PFSK-1 (cell line): ENCODE measurements at regions not wholly inside any gene's neighbourhood (a gene's known extent, or its start where the extent isn't known, plus 50 kb on each side); places are given as distances from the start of the nearest gene placed in this dataset.

Source experiments
- POLR2AphosphoS5 ChIP-seq: IDR thresholded peaks from 2 replicates; pipeline ENCODE4 v1.6.1; 2012; ENCODE audit warnings: low read depth, mild to moderate bottlenecking, control low read depth, low read length, moderate library complexity
- SIN3A ChIP-seq: IDR thresholded peaks from 2 replicates; pipeline ENCODE4 v1.6.1; 2012; ENCODE audit warnings: mild to moderate bottlenecking, low read length, moderate library complexity, borderline replicate concordance; ENCODE audit not compliant: insufficient read depth
- TAF1 ChIP-seq: IDR thresholded peaks from 2 replicates; pipeline ENCODE4 v1.6.1; 2012; ENCODE audit warnings: low read length, control low read depth, borderline replicate concordance; ENCODE audit not compliant: insufficient read depth
- TF ChIP-seq, protein P1 (sequence below), 2 experiments: IDR thresholded peaks; 2 replicates each; pipeline versions ENCODE4 v1.6.1 to v1.8.0; 2011 to 2012; ENCODE audit warnings: low read depth in 2 of 2, low read length in 2 of 2, control low read depth in 1 of 2, inconsistent platforms in 1 of 2, mild to moderate bottlenecking in 1 of 2, moderate library complexity in 1 of 2; ENCODE audit not compliant: insufficient read depth in 1 of 2

DNA sequence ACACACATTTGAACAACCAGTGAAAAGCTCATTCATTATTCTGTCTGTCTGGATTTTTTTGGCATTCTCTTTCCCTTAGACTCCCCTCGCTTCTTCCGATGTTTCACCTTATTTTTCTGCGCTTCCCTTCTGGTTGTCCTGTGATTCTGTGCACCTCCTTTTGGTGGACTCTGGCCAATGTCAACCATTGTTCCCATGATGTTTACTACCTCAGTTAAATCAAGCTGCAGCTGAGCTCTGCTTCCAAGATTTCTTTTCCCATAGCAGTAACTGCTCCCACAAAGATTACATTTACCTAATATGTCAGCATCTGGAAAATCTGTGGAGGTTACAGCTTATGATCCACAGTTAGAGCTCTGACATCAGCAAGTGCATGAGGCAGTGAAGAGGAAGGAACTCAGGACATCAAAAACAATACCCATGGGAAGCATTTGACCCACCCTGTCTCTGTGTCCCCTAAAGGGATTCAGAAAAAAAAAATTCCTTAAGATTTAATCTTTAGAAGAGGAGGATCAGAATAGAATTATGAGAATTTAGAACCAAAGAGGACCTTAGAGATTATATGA, 69.9 kb upstream of the ADAMTS5 start:
- TF ChIP-seq POLR2AphosphoS5 (no peak), TAF1 (no peak), SIN3A (no peak)
- TF ChIP-seq, protein P1, sequence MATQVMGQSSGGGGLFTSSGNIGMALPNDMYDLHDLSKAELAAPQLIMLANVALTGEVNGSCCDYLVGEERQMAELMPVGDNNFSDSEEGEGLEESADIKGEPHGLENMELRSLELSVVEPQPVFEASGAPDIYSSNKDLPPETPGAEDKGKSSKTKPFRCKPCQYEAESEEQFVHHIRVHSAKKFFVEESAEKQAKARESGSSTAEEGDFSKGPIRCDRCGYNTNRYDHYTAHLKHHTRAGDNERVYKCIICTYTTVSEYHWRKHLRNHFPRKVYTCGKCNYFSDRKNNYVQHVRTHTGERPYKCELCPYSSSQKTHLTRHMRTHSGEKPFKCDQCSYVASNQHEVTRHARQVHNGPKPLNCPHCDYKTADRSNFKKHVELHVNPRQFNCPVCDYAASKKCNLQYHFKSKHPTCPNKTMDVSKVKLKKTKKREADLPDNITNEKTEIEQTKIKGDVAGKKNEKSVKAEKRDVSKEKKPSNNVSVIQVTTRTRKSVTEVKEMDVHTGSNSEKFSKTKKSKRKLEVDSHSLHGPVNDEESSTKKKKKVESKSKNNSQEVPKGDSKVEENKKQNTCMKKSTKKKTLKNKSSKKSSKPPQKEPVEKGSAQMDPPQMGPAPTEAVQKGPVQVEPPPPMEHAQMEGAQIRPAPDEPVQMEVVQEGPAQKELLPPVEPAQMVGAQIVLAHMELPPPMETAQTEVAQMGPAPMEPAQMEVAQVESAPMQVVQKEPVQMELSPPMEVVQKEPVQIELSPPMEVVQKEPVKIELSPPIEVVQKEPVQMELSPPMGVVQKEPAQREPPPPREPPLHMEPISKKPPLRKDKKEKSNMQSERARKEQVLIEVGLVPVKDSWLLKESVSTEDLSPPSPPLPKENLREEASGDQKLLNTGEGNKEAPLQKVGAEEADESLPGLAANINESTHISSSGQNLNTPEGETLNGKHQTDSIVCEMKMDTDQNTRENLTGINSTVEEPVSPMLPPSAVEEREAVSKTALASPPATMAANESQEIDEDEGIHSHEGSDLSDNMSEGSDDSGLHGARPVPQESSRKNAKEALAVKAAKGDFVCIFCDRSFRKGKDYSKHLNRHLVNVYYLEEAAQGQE (IDR thresholded peaks at IDR 0.05; ENCODE audit: insufficient read depth in 1 of 2, low read depth in 2 of 2, low read length in 2 of 2) = no peak
